Panc1 (cell line): ENCODE measurements at regions not wholly inside any gene's neighbourhood (a gene's known extent, or its start where the extent isn't known, plus 50 kb on each side); places are given as distances from the start of the nearest gene placed in this dataset.

Source experiments
- ATAC-seq: fragments of 200-7000 bp; cut with Tn5 transposase; 2 replicates; pipeline ENCODE4 v1.9.1; 2020; ENCODE audit warnings: mild to moderate bottlenecking, moderate library complexity
- BruUV-seq: library from RNA; stranded (reverse); fragments of 400-500 nt; replicated peaks from 2 replicates; lab custom pipeline; 2021; lab: Mats Ljungman, UMichigan
- CTCF ChIA-PET: fragments of 300-600 bp; sonication (Branson Sonifier 250); formaldehyde crosslinking; loops from one replicate; lab custom pipeline; 2022; ENCODE audit warnings: antibody characterized with exemption; lab: Charles Lee
- POLR2A ChIA-PET: fragments of 300-600 bp; sonication (Branson Sonifier 250); formaldehyde crosslinking; loops from one replicate; lab custom pipeline; 2022; ENCODE audit warnings: antibody characterized with exemption; lab: Charles Lee
- DNase-seq: peaks from one replicate; pipeline ENCODE4 v3.0.0-alpha.2; 2010; ENCODE audit warnings: low read depth, low spot score
- H3K27ac ChIP-seq: 2 replicates; pipeline ENCODE4 v1.5.1; 2011; ENCODE audit warnings: mild to moderate bottlenecking, low read length, inconsistent platforms
- H3K27me3 ChIP-seq: fragments of 200-500 bp; sonication (Bioruptor generic); 2 replicates; pipeline ENCODE4 v1.6.0; 2014; ENCODE audit warnings: low read length, inconsistent platforms; ENCODE audit not compliant: control insufficient read depth, insufficient read depth
- H3K36me3 ChIP-seq: fragments of 200-500 bp; sonication (Bioruptor generic); 2 replicates; pipeline ENCODE4 v1.5.1; 2014; ENCODE audit warnings: inconsistent platforms, mild to moderate bottlenecking, low read length, moderate library complexity; ENCODE audit not compliant: control insufficient read depth, insufficient read depth
- H3K4me1 ChIP-seq: 2 replicates; pipeline ENCODE4 v1.5.1; 2011; ENCODE audit warnings: inconsistent platforms, mild to moderate bottlenecking, low read length, moderate library complexity; ENCODE audit not compliant: control insufficient read depth, insufficient read depth
- H3K4me3 ChIP-seq, 2 experiments: 2 replicates each; pipeline ENCODE4 v1.5.1; 2011 to 2012; ENCODE audit warnings: low read depth in 2 of 2, low read length in 2 of 2, mild to moderate bottlenecking in 2 of 2, inconsistent platforms in 1 of 2, moderate library complexity in 1 of 2
- H3K9me3 ChIP-seq: fragments of 200-500 bp; sonication (Bioruptor generic); 2 replicates; pipeline ENCODE4 v1.5.1; 2014; ENCODE audit warnings: low read depth, mild to moderate bottlenecking, inconsistent platforms, low read length, moderate library complexity; ENCODE audit not compliant: control insufficient read depth, insufficient read depth
- CTCF ChIP-seq: fragments of 450-650 bp; IDR thresholded peaks from 2 replicates; pipeline ENCODE4 v1.5.1; 2017; ENCODE audit warnings: mild to moderate bottlenecking
- POLR2AphosphoS5 ChIP-seq: IDR thresholded peaks from 2 replicates; pipeline ENCODE4 v1.6.1; 2012; ENCODE audit warnings: mild to moderate bottlenecking, low read depth, low read length, moderate library complexity
- REST ChIP-seq, 2 experiments: IDR thresholded peaks; 2 replicates each; pipeline ENCODE4 v1.6.1; 2011 to 2012; ENCODE audit warnings: low read depth in 2 of 2, control low read depth in 1 of 2, low read length in 1 of 2, mild to moderate bottlenecking in 1 of 2, moderate library complexity in 1 of 2; ENCODE audit not compliant: insufficient read depth in 1 of 2
- SIN3A ChIP-seq: IDR thresholded peaks from 2 replicates; pipeline ENCODE4 v1.6.1; 2012; ENCODE audit warnings: low read depth, mild to moderate bottlenecking, low read length, moderate library complexity, borderline replicate concordance; ENCODE audit not compliant: insufficient read depth
- TCF7L2 ChIP-seq: IDR thresholded peaks from 2 replicates; pipeline ENCODE4 v1.6.1; 2011; ENCODE audit warnings: mild to moderate bottlenecking, low read depth, low read length, inconsistent platforms
- in situ Hi-C: cut with HindIII; loops from 2 replicates; pipeline ENCODE4 v1.10.0; 2016; ENCODE audit warnings: low sequenced_read_pairs, low pct_unique_long_range_greater_than_20kb
- intact Hi-C: fragments of 100-400 bp; cut with micrococcal nuclease; formaldehyde crosslinking; loops from one replicate; pipeline ENCODE4 v1.10.0; 2022; ENCODE audit not compliant: unreplicated experiment

- Histone ChIP-seq H3K4me1 (no peaks in the 10 kb centered on the region), H3K27ac (no peak overlapping the region), H3K27me3 (peaks cover 2% of the 10 kb centered on the region; the same call in 1 of the 2 replicates), H3K9me3 (no peaks in the 10 kb centered on the region), H3K36me3 (no peaks in the 10 kb centered on the region), H3K4me3 (no peak overlapping the region)
- intact Hi-C loops = no loop called here
- BruUV-seq = no TSS peak
- ChIA-PET CTCF (no interaction called here), POLR2A (no interaction called here)
- TF ChIP-seq TCF7L2 (no peak), REST (IDR thresholded peaks at IDR 0.05; ENCODE audit: insufficient read depth in 1 of 2, low read depth in 2 of 2, low read length in 1 of 2) (no peak), SIN3A (no peak), POLR2AphosphoS5 (no peak), CTCF (no peak)
- in situ Hi-C loops = no loop called here
- DNase-seq = no peak
- ATAC-seq = no peak
Measured at GRCh38 chr2:239457586-239458445, 57.0 kb upstream of the HDAC4 start.

GRCh38 chr2:239456940-239457339, 56.1 kb upstream of the HDAC4 start:
- no TSS peak for BruUV-seq
- intact Hi-C loops = no loop called here
- no peaks in the 10 kb centered on the region for H3K36me3 ChIP-seq
- ChIA-PET POLR2A (no interaction called here), CTCF (no interaction called here)
- no peak for ATAC-seq
- in situ Hi-C loops = no loop called here
- H3K27ac ChIP-seq = no peak overlapping the region
- peaks cover 3% of the 10 kb centered on the region; the same call in 1 of the 2 replicates for H3K9me3 ChIP-seq
- H3K27me3 ChIP-seq = peaks cover 2% of the 10 kb centered on the region; the same call in 1 of the 2 replicates
- no peak for TF ChIP-seq REST (IDR thresholded peaks at IDR 0.05; ENCODE audit: insufficient read depth in 1 of 2, low read depth in 2 of 2, low read length in 1 of 2)
- no peak for TF ChIP-seq POLR2AphosphoS5
- TF ChIP-seq CTCF = no peak
- TF ChIP-seq SIN3A = no peak
- no peak for TF ChIP-seq TCF7L2
- no peaks in the 10 kb centered on the region for H3K4me1 ChIP-seq
- no peak overlapping the region for H3K4me3 ChIP-seq
- DNase-seq = no peak
